Ishikawa (cell line): ENCODE measurements at regions not wholly inside any gene's neighbourhood (a gene's known extent, or its start where the extent isn't known, plus 50 kb on each side); places are given as distances from the start of the nearest gene placed in this dataset.

Experiments used
- CEBPB ChIP-seq: IDR thresholded peaks from 2 replicates; pipeline ENCODE4 v1.6.1; 2012
- CREB1 ChIP-seq: IDR thresholded peaks from 2 replicates; pipeline ENCODE4 v1.6.1; 2012; ENCODE audit warnings: low read depth
- EGR1 ChIP-seq: IDR thresholded peaks from 2 replicates; pipeline ENCODE4 v1.6.1; 2012
- EP300 ChIP-seq: IDR thresholded peaks from 2 replicates; pipeline ENCODE4 v1.6.1; 2012; ENCODE audit warnings: borderline replicate concordance
- FOXM1 ChIP-seq: IDR thresholded peaks from 2 replicates; pipeline ENCODE4 v1.6.1; 2012; ENCODE audit warnings: low read depth, borderline replicate concordance
- MAX ChIP-seq: IDR thresholded peaks from 2 replicates; pipeline ENCODE4 v1.6.1; 2012
- NFIC ChIP-seq: IDR thresholded peaks from 2 replicates; pipeline ENCODE4 v1.6.1; 2012
- RAD21 ChIP-seq: IDR thresholded peaks from 2 replicates; pipeline ENCODE4 v1.6.1; 2012; ENCODE audit warnings: low read depth
- REST ChIP-seq: IDR thresholded peaks from 2 replicates; pipeline ENCODE4 v1.6.1; 2012; ENCODE audit warnings: low read depth, mild to moderate bottlenecking
- TAF1 ChIP-seq: IDR thresholded peaks from 2 replicates; pipeline ENCODE4 v1.6.1; 2012; ENCODE audit warnings: low read depth, mild to moderate bottlenecking
- TCF12 ChIP-seq: IDR thresholded peaks from 2 replicates; pipeline ENCODE4 v1.6.1; 2012; ENCODE audit warnings: low read depth
- TEAD4 ChIP-seq: IDR thresholded peaks from 2 replicates; pipeline ENCODE4 v1.6.1; 2012
- USF1 ChIP-seq: IDR thresholded peaks from 2 replicates; pipeline ENCODE4 v1.6.1; 2012
- YY1 ChIP-seq: IDR thresholded peaks from 2 replicates; pipeline ENCODE4 v1.6.1; 2012; ENCODE audit warnings: low read depth
- ZBTB7A ChIP-seq: IDR thresholded peaks from 2 replicates; pipeline ENCODE4 v1.6.1; 2012; ENCODE audit warnings: low read depth

GRCh38 chrX:7552760-7553159, 290.2 kb upstream of the VCX start:
- TF ChIP-seq RAD21 (no peak), EGR1 (no peak), NFIC (no peak), YY1 (no peak), REST (no peak), FOXM1 (no peak), TEAD4 (no peak), TCF12 (no peak), USF1 (no peak), CREB1 (no peak), ZBTB7A (no peak), MAX (no peak), TAF1 (no peak), EP300 (no peak), CEBPB (no peak)

- TF ChIP-seq FOXM1: no peak
- TF ChIP-seq EGR1: no peak
- no peak for TF ChIP-seq ZBTB7A
- no peak for TF ChIP-seq EP300
- TF ChIP-seq RAD21: no peak
- TF ChIP-seq TEAD4: no peak
- no peak for TF ChIP-seq YY1
- no peak for TF ChIP-seq CEBPB
- TF ChIP-seq USF1: no peak
- no peak for TF ChIP-seq NFIC
- TF ChIP-seq TAF1: no peak
- TF ChIP-seq REST: no peak
- no peak for TF ChIP-seq MAX
- TF ChIP-seq TCF12: no peak
- no peak for TF ChIP-seq CREB1
Measured at GRCh38 chrX:7546551-7547080, 296.4 kb upstream of the VCX start.

- no peak for TF ChIP-seq TAF1
- TF ChIP-seq YY1: no peak
- TF ChIP-seq FOXM1: no peak
- TF ChIP-seq REST: no peak
- no peak for TF ChIP-seq MAX
- no peak for TF ChIP-seq TCF12
- no peak for TF ChIP-seq ZBTB7A
- TF ChIP-seq CREB1: no peak
- no peak for TF ChIP-seq USF1
- no peak for TF ChIP-seq EGR1
- TF ChIP-seq RAD21: no peak
- TF ChIP-seq CEBPB: no peak
- TF ChIP-seq NFIC: no peak
- TF ChIP-seq EP300: no peak
Measured at GRCh38 chrX:7545564-7545963, 297.4 kb upstream of the VCX start.
